Thoracic aorta (tissue), 2 donors: ENCODE measurements at regions not wholly inside any gene's neighbourhood (a gene's known extent, or its start where the extent isn't known, plus 50 kb on each side); places are given as distances from the start of the nearest gene placed in this dataset.

ENCODE experiments used
- ATAC-seq: fragments of 150-250 bp; one replicate; pipeline ENCODE4 v1.8.0; 2017; ENCODE audit warnings: low read depth; ENCODE audit not compliant: insufficient number of reproducible peaks, low FRiP score
- DNase-seq: peaks from one replicate; pipeline ENCODE4 v3.0.0-alpha.2; 2020; ENCODE audit warnings: low spot score
- H3K27ac ChIP-seq, 2 donors: fragments of 200-600 bp; sonication (generic); 1 replicate in 1 of 2; 2 replicates in 1 of 2; pipeline ENCODE4 v1.5.1; 2016; ENCODE audit warnings: mild to moderate bottlenecking in 2 of 2, moderate library complexity in 2 of 2
- H3K27me3 ChIP-seq: fragments of 200-600 bp; sonication (generic); replicated peaks from 2 replicates; pipeline ENCODE4 v1.6.0; 2016; ENCODE audit warnings: mild to moderate bottlenecking; ENCODE audit not compliant: insufficient read depth
- H3K36me3 ChIP-seq: fragments of 200-600 bp; sonication (generic); one replicate; pipeline ENCODE4 v1.5.1; 2016
- H3K4me1 ChIP-seq, 2 donors: fragments of 200-600 bp; sonication (generic); 1 replicate in 1 of 2; 2 replicates in 1 of 2; pipeline versions ENCODE4 v1.5.1 to v1.6.0; 2016; ENCODE audit warnings: low read depth in 2 of 2, mild to moderate bottlenecking in 1 of 2; ENCODE audit not compliant: control insufficient read depth in 1 of 2
- H3K4me3 ChIP-seq: fragments of 200-600 bp; sonication (generic); 2 replicates; pipeline ENCODE4 v1.5.1; 2016; ENCODE audit warnings: mild to moderate bottlenecking
- H3K9me3 ChIP-seq: fragments of 200-600 bp; sonication (generic); 2 replicates; pipeline ENCODE4 v1.5.1; 2016
- TF ChIP-seq, protein P1 (sequence below): fragments of 200-600 bp; sonication (generic); IDR thresholded peaks from one replicate; pipeline ENCODE4 v1.5.1; 2019; ENCODE audit warnings: antibody characterized with exemption

DNA sequence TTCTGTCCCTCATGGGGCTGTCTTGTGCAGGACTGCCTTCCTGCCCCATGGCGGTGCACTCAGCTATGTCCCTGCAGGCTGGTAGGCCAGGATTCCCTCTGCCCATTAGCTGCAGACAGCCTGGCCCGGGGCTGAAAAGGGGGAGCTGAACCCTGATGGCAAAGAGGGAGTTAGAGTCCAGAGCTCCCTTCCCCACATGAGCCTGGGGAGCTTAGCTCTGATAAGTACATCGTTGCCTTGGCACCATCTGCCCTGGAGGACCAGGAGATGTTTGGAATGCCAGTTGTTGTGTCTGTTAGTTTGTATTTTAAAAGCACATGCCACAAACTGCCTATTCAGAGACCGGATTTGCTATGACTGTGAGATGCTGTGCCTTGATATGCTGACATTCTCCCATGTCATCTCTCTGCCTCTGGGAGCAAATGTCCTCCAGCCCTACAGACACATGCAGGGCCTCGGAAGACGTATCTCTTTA, 65.1 kb upstream of the AFF3 start:
- no peak for DNase-seq

DNA sequence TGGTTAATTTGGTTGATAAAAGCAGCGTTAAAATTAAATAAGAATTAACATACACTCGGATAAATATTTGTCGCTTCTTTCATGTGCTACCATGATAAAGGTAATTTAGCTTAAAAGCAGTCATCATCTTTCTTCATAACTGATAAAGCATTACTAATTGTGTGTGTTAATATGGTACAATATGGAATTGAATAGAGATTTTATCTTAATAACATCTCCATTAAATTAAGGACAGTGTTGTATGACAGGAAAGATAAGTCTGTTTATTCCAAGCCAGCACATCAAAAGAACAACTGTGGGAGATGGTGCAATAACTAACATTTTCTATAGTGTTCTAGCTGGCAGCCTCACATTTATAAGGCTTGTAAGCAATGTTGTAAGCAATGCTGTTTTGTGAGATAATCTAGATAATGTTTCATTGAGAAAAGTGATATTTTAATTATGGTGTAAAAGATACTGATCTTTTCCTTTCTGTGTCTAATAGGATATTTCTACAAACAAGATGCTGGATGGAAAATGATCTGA, 64.4 kb upstream of the AFF3 start:
- H3K9me3 ChIP-seq: no peaks in the 10 kb centered on the region
- H3K4me1 ChIP-seq: no peaks in the 10 kb centered on the region
- TF ChIP-seq, protein P1, sequence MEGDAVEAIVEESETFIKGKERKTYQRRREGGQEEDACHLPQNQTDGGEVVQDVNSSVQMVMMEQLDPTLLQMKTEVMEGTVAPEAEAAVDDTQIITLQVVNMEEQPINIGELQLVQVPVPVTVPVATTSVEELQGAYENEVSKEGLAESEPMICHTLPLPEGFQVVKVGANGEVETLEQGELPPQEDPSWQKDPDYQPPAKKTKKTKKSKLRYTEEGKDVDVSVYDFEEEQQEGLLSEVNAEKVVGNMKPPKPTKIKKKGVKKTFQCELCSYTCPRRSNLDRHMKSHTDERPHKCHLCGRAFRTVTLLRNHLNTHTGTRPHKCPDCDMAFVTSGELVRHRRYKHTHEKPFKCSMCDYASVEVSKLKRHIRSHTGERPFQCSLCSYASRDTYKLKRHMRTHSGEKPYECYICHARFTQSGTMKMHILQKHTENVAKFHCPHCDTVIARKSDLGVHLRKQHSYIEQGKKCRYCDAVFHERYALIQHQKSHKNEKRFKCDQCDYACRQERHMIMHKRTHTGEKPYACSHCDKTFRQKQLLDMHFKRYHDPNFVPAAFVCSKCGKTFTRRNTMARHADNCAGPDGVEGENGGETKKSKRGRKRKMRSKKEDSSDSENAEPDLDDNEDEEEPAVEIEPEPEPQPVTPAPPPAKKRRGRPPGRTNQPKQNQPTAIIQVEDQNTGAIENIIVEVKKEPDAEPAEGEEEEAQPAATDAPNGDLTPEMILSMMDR: no peak
- H3K27me3 ChIP-seq: no peaks in the 10 kb centered on the region
- DNase-seq (no peak), ATAC-seq (no peak)
- no peak overlapping the region for H3K27ac ChIP-seq
- no peaks in the 10 kb centered on the region for H3K36me3 ChIP-seq
- H3K4me3 ChIP-seq: no peak overlapping the region

More for the DNA sequence above, 65.1 kb upstream of the AFF3 start:
- H3K9me3 ChIP-seq: no peaks in the 10 kb centered on the region
- peaks cover 0 to 5% of the 10 kb centered on the region in 2 donors for H3K4me1 ChIP-seq
- no peak overlapping the region for H3K4me3 ChIP-seq
- H3K27me3 ChIP-seq: no peaks in the 10 kb centered on the region
- H3K36me3 ChIP-seq: no peaks in the 10 kb centered on the region
- no peak overlapping the region for H3K27ac ChIP-seq
- no peak for ATAC-seq
- TF ChIP-seq, protein P1: no peak

DNA sequence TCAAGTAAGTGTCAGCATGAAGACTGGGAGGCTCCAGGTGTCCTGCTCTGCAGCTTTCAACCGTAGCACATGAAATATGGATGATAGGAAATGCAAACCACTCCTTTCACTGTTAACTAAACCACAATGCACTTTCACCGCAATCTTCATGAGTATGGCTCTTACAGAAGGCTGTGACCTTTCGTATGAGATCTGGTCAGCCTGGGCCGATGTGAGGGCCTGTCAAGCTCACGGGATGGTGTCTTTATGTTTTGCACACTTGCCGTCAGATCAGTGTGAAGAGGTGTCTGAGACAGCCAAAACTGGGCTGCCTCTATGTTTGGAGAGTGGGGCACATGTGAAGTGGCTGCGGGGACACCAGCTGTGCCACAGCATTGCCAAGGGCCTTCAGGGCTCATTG, 62.8 kb upstream of the AFF3 start:
- no peak overlapping the region for H3K4me3 ChIP-seq
- no peaks in the 10 kb centered on the region for H3K36me3 ChIP-seq
- H3K27me3 ChIP-seq: no peaks in the 10 kb centered on the region
- H3K27ac ChIP-seq: no peak overlapping the region
- no peaks in the 10 kb centered on the region for H3K4me1 ChIP-seq
- TF ChIP-seq, protein P1: no peak
- DNase-seq (no peak), ATAC-seq (no peak)
- no peaks in the 10 kb centered on the region for H3K9me3 ChIP-seq

DNA sequence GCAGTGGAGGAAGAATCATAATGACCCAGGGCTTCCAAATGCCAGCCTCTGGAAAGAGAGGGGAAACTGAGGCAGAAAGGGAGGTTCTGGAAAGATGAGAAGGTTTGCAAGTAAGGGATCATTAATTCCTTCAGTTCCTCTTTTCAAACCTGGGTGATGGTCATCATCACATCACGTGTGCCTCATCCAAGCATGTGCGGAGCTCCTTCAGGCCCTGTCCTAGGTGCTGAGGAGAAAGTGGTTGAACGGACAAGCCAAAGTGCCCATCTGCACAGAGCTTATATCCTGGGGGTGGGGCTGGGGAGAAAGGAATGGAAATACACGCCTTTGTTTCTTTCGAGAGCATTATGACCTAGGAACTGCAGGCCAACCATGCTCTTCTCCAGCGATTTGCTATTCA, 60.2 kb upstream of the AFF3 start:
- Histone ChIP-seq H3K4me3 (no peak overlapping the region), H3K27ac (no peak overlapping the region), H3K4me1 (peaks cover 14 to 21% of the 10 kb centered on the region in 2 donors), H3K9me3 (no peaks in the 10 kb centered on the region), H3K36me3 (no peaks in the 10 kb centered on the region), H3K27me3 (no peaks in the 10 kb centered on the region)
- DNase-seq: no peak
- no peak for ATAC-seq
- TF ChIP-seq, protein P1: no peak

DNA sequence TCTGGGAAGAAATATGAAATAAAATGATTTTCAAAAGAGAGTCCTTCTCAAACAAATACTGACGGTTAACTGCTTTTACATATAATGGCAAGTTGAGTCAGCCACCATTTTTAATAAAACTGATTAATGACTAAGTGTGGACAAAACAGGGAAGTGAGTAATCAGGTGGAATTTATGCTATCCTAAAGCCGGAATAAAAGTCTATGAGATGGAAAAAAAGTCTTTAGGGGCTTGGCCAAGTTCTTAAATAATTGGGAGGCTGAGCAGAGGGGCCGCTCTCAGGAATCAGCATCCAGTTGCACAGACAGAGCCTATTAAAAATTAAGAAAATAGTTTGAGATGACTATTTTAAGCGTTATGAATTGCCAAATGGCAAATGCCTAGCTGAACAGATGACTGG, 58.6 kb upstream of the AFF3 start:
- Histone ChIP-seq H3K4me1 (peaks cover 20 to 35% of the 10 kb centered on the region in 2 donors), H3K9me3 (no peaks in the 10 kb centered on the region), H3K27ac (no peak overlapping the region), H3K36me3 (no peaks in the 10 kb centered on the region), H3K27me3 (no peaks in the 10 kb centered on the region), H3K4me3 (no peak overlapping the region)
- TF ChIP-seq, protein P1: no peak
- DNase-seq (no peak), ATAC-seq (no peak)
